Cerebellar nuclear complex (tissue), 1 donor: ENCODE measurements at regions not wholly inside any gene's neighbourhood (a gene's known extent, or its start where the extent isn't known, plus 50 kb on each side); places are given as distances from the start of the nearest gene placed in this dataset.

Experiments
- DNase-seq, 2 experiments: peaks; one replicate each; lab custom pipeline; 2025; lab: John Stamatoyannopoulos, UW

DNA sequence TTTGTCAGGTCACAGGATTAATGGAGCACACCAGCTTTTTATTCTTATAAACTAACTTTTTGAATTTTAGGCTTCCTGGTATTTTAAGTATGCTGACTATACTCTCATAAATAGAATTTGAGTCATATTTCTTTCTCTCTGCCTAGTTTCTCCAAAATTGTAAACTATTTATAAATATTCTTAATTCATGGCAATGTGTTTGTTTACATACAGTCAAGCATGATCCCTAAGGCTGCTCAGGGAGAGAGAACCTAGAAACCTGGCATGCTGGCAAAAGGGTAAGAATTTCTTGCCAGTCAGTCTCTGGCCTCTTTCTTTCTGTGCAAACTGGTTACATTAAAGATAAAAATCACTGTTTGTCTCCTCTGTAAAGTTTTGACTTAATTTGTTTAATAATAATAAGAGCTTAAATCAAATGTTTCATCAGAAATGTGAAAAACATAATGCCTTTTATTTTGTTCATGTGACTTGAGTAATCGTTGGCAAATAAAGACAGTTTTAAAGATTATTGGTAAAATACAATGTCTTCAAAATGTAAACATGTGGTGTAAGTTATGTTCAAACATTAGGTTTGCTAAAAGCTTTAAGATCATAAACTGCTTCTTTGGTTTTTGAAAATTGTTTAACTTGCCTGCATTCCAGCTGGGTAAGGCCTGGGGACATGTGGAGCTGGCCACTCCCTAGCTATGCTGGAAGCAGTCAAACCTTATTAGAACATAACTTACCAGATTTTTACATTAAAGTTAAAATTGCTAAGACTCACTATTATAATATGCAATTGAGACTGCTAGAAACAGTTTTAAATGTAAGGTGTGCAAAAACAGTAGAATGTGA is 1401.7 kb downstream of the NCAM2 start:
- no peak for DNase-seq

DNA sequence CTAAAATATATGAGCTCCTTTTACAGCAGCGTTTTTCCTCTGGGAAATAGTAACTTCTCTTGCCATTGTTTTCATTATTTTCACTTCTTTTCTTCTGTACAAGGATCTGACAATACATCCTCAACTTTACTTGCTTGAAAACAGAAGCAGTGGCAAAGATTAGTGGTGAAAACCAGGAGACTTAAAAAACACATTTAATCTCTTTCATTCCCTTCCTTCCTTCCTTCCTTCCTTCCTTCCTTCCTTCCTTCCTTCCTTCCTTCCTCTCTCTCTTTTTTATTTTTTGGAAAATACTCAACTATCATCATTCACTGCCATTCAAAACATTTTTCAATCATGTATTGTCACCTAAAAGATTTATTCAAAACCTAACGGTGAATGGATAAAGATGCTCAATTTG is 1411.4 kb downstream of the NCAM2 start:
- DNase-seq = no peak

DNA sequence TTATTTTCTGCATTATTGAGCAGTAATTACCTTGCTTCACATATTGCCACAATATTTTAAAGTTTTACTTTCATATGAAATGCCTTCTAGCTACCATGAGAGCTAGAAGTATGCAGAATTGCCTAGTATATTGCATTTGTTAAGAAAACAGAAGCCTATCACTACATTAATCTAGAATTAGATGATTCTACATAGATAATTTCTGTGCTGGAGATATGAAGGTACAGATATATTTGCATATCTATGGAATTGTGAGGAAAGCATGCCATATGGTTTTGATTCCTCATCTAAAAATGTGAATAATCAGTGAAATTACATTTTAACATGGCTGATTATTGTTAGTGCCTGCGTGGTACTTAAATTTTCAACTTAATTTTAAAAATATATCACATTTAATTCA is 1418.3 kb downstream of the NCAM2 start:
- DNase-seq = no peak

DNA sequence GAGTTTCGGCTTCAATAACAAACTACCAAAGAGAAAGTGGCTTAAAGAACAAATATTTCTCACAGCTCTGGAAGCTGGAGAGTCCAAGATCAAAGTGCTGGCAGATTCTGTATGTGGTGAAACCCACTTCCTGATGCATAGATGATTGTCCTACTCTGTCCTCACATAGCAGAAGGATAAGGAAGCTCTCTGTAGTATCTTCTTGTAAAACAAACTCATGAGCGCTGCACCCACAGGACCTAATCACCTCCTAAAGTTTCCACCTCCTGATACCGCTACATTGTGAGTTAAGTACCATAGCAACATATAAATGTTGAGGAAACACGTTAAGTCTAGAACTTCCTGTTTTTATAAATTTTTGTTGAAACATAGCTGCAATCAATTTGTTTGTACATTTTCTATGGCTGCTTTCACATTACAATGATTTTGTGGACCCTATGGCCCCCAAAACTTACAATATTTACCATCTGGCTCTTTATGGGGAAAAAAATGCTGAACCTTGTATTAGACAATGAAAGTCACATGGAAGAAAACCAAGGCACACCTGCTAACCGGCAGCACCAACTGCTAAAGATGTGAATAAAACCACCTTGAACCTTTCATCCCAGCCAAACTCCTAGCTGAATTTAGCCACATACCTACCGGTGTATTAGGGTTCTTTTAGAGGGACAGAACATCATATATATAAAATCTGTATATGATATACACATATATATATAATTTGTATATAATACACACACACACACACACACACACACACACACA is 1423.4 kb downstream of the NCAM2 start:
- DNase-seq = no peak

DNA sequence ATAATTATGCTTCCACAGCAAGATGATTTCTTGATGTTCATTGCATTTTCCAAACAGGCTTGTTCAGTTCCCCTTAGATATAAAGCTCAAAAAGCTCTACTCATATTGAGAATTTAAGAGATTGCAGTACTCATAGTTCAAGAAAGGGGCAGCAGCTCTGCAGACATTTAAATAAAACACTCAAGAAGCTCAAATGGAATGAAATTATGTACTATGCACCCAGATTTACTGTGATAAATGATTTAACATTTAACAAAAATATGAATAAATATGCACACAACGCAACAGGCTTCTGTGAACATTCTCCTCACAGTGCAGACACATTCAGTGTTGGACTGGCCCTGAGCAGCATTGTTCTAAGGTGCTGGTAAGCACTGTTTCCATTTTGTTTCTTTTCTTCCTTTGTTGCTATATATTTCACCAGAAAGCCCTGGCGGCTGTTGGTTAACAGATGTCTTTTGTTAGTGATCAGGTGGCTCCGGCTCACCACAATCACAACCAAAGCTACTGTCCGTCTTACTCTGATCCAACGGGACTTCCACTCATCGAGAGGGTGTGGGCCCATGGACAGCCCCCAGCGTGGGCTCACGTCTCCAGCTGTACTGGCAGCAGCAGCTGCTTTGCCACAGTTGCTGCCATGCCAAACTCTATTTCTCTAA is 1440.3 kb downstream of the NCAM2 start:
- DNase-seq = no peak

DNA sequence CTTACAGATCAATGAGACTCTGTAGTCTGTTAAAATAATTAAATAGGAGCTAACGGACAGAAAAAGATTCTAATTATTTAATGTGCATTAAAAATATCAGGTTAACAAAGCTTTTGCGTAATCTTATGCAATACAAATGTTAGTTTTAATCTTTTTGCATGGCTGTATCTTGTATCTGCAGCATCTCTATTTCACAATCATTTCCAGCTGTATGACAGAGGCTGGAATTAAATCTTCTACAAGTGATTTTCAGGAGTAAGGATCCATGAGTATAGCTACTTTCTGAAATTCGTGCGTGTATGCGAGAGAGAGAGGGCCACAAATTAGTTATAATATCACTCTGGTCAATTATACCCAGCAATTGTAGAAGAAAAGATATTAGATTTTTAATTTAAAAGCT is 1446.8 kb downstream of the NCAM2 start:
- DNase-seq = no peak

DNA sequence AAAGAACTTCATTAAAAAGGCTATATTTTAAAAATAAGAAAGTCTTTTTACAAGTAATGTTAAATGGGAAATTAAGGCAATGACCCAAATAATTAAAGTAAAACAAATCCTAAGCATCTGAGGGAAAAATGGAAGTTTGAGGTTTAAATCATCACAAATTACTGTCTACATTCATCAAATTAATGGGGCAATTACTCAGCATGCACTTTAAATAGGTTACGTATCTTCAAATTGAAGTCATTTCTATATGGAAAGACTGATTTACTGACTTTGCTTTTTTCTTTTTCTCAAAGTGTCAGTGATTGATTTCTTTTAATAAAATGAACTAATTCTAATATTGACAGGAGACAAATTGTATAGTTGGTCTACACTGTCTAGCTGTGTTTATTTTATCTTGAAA is 1452.3 kb downstream of the NCAM2 start:
- DNase-seq = no peak

DNA sequence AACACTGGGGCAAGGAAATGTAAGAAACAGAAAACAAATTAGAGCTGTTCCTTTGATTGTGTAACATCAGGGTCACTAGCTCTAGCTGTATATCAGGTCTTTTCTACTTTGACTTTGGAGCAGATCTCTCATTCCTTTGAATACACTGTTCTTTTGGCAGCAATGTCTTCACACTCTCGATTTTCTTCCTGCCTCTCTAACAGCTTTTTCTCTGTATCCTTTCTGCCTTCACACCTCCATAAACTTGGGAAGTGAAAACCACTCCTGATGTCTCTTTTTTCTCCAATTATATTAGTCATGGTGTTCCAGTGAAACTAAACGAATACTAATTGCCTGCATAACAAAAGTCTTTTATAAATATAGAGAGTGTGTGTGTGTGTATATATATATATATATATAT is 1458.0 kb downstream of the NCAM2 start:
- DNase-seq = no peak

DNA sequence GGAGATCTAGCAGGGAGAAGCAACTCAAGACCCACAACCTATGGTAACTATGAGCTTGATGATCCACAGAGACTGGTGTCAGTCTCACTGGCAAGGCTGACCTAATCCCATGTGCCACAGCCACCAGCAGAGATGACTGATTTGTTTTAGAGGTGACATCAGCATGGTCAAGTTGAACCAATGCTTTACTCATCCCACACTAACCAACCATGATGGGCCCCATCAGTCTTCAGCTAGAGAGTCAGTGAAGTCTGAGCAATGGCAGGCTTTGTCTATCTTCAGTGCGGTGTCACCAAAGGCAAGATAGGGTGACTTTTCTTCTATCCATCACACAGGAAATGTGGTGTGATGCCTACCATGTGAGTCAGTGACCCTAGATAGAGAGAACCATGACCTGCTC is 1470.7 kb downstream of the NCAM2 start:
- no peak for DNase-seq

DNA sequence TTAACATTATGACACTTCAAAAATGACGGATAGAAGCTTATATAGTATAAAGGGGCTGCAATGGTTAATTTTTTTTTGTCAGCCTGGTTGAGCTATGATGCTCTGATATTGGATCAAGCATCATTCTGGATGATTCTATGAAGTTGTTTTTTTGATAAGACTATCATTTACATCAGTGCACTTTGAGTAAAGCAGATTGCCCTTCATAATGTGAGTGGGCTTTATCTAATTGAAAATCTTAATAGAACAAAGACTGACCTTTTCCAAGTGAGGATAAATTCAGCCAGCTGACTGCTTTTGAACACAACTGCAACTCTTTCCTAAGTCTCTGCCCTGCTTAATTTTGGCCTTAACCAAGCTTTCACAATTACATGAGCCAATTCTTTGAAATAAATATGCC is 1476.2 kb downstream of the NCAM2 start:
- no peak for DNase-seq

DNA sequence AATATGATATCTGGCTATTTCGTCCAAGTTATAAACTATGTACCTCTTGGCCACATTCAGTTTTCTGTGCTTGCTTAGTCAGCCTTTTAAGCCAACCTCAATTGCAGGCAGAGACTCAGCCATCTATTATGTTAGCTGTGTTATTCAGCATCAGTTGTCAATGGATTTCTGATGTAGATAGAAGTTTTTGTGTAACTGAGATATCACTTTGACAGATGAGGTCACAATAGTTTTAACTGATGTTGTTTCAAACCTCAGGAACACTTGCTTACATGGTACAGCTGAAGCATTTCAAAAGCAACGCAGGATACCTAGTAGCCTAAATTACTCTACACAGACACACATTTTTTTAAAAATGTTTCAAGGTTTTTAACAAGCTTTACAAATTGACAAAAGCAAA is 1478.0 kb downstream of the NCAM2 start:
- DNase-seq = no peak

DNA sequence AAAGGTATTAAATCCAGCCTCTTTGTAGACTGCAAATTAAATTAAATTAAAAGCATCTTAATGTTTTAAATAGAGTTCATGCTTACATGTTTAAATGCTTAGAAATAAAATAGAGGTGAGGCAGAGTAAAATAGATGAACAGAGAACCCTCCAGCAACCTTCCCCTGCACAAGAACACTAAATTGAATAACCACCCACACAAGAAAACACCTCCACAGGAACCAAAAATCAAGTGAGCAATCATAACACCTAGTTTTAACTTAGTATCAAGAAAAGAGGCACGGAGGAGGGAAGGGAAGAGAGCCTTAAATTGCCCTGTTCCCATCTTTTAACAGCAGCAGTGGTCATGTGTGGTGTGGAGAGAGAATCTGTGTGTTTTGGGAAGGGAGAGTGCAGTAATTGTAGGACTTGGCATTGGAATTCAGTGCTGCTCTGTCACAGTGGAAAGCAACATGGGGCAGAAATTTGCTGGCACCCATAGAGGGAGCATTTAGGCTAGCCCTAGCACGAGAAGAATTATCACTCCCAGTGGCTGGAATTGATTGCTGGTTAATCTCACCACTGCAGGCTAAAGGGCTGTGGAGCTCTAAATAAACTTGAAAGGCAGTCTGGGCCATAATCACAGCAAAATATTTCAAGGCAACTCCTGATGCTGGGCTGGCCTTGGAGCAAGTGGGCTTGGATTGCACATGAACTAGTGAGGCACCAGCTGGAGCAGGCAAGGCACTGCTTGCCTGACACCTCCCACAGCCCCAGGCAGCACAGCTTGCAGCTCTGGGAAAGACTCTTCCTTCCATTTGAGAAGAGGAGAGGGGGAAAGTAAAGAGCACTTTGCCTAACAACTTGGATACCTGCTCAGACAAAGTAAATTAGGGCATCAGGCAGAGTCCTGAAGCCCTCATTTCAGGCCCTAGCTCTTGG is 1478.8 kb downstream of the NCAM2 start:
- DNase-seq = no peak

DNA sequence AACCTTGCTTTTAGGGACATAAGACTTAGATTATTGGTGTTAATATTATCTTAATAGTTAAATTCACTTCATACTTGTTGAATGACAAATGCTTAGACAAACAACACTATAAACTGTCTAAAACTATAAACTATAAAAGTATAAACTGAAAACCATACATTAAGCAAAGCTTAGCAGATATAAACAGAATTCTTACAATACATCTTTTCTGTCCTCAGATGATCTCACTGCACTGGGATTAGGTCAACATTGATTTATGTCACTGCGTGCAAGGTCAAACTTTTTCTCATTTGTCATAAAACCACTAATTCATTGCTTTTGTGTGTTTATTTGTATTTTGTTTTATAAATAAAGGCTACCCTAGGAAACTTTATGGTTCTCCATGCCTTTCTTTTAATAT is 1491.8 kb downstream of the NCAM2 start:
- DNase-seq = no peak

DNA sequence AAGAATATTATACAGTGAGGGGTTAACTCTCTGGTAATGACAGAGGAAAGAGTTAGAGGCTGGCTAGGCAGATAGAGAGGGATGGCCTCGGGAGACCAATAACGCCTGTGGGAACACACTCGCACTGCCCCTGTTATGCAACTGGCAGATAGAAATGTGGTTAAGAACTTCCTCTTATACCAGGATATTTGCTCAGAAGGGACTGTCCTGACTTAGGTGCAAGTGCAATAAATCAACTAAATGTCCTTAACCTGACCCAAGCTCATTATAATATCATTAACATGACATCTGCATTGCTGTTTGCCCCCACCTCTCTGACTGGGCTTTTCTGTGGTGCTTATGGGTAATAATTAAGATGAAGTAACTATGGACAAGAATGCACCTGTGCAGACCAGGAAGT is 1518.0 kb downstream of the NCAM2 start:
- no peak for DNase-seq

DNA sequence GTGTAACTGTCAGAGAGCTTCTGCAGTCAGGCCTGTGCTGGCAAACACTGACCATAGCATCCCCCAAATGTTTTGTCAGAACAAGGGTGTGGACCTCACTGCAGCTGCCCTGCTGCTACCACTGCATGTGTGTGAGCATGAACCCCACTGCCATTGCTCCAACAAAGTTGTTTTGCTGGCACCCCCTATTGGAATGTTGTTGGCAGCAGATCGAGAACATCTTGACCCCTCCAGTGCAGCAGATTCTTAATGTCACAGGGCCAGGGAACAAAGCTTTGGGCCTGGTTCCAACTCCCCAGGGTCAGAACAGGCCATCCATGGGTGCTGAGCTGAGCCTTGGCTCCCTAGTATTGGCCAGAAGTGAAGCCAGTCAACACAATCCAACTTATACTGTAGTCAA is 1537.4 kb downstream of the NCAM2 start:
- no peak for DNase-seq

DNA sequence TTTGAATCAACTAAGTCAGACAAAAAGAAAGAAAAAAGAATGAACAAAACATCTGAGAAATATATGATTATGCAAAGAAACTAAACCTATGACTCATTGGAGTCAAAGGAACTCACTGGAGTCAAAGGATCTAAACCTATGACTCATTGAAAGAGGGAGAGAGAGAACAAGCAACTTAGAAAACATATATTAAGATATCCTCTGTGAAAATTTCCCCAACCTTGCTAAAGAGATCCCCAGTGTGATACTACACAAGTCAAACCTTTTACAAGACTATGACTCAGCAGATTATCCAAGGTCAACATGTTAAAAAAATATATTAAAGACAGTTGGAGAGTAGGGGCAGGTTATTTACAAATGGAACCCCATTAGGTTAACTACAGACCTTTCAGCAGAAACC is 1538.3 kb downstream of the NCAM2 start:
- DNase-seq = no peak

DNA sequence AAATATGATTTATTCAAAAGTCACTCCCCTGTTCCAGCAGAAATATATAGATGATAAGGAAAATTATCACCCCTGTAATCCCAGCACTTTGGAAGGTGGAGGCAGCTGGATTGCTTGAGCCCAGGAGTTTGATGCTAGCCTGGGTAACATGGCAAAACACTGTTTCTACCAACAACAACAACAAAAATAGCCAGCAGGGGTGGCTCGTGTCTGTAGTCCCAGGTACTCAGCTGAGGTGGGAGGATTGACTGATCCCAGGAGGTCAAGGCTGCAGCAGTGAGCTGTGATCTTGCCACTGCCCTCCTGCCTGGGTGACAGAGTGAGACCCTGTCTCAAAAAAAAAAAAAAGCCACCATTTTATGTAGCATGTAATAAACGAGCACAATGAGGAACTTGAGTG is 1546.5 kb downstream of the NCAM2 start:
- no peak for DNase-seq

DNA sequence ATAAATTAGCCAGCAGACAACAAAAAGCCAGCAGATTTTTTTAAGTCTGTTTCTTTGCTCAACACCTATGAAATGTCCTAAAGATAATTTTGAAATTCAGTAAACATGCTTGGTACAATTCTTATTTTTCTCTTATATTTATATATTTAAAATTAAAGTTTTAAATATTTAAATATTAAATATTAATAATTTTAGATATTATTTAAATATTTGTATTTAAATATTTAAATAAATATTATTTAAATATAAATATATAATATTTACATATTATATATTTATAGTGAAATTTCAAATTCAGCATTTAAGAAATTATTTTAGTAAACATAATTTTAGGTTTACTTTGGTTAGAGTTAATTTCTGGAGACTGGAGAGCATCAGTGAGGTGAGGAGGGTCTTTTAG is 1554.2 kb downstream of the NCAM2 start:
- no peak for DNase-seq

DNA sequence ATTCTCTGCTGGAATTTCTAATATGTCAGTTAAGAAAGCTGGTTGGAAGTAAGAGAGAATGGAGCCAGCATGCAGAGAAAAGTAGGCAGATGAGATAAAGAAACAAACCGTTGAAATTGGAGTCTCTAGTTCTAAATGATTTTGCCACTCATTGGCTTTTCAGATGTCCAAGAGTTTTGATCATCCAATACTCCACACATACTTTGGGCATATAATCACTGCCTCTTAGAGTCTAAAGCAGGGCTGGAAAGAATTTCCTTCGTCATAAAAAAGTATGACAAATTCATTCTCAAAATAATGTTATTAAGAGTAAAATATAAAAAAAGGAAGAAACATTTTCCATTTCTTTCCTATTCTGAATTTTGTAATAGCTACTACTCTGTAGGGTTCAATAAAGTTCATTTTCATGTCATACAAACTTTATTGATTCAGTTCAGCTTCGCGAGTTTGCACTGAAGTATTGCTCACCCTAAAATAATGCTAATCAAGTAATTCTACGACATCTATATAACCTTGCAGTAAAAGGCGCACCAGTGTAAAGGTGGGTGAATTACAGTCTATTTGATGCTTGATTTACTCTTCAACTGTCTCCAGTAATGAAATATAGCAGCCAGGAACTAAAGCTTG is 1556.6 kb downstream of the NCAM2 start:
- DNase-seq = no peak

DNA sequence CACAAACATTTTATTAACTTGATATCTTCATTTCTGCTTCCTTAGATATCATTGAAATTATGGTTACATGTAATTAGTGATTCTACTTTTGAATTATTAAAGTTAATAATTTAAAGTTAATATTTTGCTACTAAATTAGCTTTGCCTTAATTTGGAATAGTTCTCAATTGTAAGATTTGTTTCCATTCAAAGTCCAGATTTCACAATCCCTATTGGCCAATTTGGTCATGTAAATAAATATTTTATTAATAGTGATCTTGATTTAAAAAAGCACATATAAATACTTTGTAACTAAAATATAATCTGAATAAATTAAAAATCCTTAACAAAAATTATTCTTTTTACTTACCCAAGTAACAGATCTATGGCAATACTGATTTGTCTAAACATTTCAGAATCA is 1558.6 kb downstream of the NCAM2 start:
- no peak for DNase-seq

DNA sequence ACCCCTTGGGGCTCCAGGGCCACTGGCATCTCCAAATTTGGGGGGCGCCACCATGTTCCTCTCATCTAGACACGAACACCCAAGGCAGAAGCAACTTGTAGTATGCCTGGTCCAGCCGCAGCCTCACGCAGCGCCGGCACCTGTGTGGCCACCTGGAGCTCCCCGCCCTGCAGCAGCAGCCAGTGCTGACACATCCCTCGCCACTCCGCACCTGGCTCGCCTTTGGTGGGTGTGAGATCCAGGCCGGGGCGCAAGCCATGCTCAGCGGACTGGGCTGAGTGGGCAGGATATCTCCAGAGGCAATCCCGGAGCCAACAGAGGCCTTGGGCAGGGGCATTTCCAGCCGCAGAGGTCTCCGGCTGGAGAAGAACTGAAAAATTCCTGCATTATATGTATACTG is 1563.7 kb downstream of the NCAM2 start:
- no peak for DNase-seq

DNA sequence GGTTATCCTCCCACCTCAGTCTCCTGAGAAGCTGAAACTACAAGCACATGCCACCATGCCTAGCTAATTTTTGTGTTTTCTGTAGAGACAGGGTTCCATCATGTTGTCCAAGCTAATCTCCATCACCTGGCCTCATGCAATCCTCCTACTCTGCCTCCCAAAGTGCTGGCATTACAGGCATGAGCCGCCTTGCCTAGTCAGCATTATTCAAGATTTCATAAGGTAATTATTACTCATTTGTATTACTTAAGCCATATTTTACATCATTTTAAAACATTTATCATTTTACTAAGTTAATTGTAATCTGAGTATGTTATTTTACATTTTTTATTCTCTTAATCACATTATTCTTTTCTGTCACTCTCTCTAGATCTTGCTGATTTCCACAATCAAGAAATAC is 1575.6 kb downstream of the NCAM2 start:
- DNase-seq = no peak
